ENCODE measurements at regions not wholly inside any gene's neighbourhood (a gene's known extent, or its start where the extent isn't known, plus 50 kb on each side); places are given as distances from the start of the nearest gene placed in this dataset.

DNA sequence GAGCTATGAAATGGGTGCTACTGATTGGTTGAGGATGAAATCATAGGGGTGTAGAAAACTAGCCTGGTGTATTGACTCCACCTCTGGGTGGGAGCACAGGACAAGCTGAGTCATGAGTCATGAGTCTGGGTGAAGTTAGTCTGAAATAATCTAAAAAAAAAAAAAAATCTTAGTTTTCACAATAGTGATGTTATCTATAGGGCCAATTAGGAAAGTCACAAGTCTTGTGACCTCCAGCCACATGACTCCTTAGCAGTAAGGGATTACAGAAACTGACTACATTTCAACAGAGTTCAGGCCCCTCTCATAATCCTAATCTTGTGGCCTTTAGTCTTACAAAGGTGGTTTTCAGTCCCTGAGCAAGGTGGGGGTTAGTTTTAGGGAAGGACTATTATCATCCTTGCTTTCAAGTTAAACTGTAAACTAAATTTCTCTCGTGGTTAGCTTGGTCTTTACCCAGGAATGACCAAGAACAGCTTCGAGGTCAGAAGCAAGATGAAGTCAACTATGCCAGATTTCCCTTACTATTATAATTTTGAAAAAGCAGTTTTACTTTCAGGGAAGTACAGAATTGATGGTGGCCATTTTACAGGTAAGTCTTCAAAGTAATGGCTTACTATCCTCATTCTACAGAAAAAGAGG lies 338.0 kb upstream of the GYPC start:
- WGBS (ENCODE audit: insufficient coverage), result no CpG with 5 or more reads among the region's 2 CpGs
- H3K4me1 ChIP-seq (ENCODE audit: control insufficient read depth in 2 of 2, insufficient read depth in 2 of 2, low read length in 2 of 2), result no peaks in the 10 kb centered on the region
- H3K4me2 ChIP-seq (replicated peaks; ENCODE audit: low read depth, low read length, poor library complexity, severe bottlenecking), result no peak overlapping the region
- no peak overlapping the region for H3K27ac ChIP-seq (ENCODE audit: low read length in 2 of 2)
- no peaks in the 10 kb centered on the region for H3K36me3 ChIP-seq (replicated peaks in 1 of 2; ENCODE audit: control extremely low read depth in 1 of 2, control insufficient read depth in 1 of 2, extremely low read depth in 1 of 2, insufficient read depth in 2 of 2, low read length in 1 of 2)
- no peaks in the 10 kb centered on the region for H3K9me3 ChIP-seq (ENCODE audit: control extremely low read depth in 1 of 3, control insufficient read depth in 2 of 3, insufficient read depth in 1 of 3, low read length in 2 of 3)
- Mint-ChIP-seq H3K4me1 (no peaks in the 10 kb centered on the region), H3K4me3 (no peak overlapping the region), H3K27me3 (no peaks in the 10 kb centered on the region), H3K27ac (no peak overlapping the region), H3K9me3 (ENCODE audit: insufficient read depth) (no peaks in the 10 kb centered on the region)
- no peak overlapping the region for H2AFZ ChIP-seq (ENCODE audit: insufficient read depth, low read depth, low read length, poor library complexity, severe bottlenecking)
- H3K79me2 ChIP-seq (ENCODE audit: control insufficient read depth, insufficient read depth, low read length), result no peaks in the 10 kb centered on the region
- TF ChIP-seq, protein P1, sequence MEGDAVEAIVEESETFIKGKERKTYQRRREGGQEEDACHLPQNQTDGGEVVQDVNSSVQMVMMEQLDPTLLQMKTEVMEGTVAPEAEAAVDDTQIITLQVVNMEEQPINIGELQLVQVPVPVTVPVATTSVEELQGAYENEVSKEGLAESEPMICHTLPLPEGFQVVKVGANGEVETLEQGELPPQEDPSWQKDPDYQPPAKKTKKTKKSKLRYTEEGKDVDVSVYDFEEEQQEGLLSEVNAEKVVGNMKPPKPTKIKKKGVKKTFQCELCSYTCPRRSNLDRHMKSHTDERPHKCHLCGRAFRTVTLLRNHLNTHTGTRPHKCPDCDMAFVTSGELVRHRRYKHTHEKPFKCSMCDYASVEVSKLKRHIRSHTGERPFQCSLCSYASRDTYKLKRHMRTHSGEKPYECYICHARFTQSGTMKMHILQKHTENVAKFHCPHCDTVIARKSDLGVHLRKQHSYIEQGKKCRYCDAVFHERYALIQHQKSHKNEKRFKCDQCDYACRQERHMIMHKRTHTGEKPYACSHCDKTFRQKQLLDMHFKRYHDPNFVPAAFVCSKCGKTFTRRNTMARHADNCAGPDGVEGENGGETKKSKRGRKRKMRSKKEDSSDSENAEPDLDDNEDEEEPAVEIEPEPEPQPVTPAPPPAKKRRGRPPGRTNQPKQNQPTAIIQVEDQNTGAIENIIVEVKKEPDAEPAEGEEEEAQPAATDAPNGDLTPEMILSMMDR (IDR thresholded peaks at IDR 0.05), result no peak
- TF ChIP-seq EZH2 (IDR thresholded peaks at IDR 0.05; ENCODE audit: borderline replicate concordance, insufficient read depth, low read depth, low read length, poor library complexity, severe bottlenecking), result no peak
- intact Hi-C loops (cut with micrococcal nuclease), result no loop called here
- ATAC-seq (ENCODE audit: low read depth) (no peak), DNase-seq (no peak)
- H3K4me3 ChIP-seq (ENCODE audit: control extremely low read depth in 1 of 5, extremely low read depth in 1 of 5, insufficient read depth in 1 of 5, low read depth in 2 of 5, low read length in 4 of 5), result no peak overlapping the region
- no peaks in the 10 kb centered on the region for H4K20me1 ChIP-seq (ENCODE audit: control insufficient read depth, insufficient read depth, low read length, poor library complexity, severe bottlenecking)
- ChIA-PET POLR2A (no interaction called here), CTCF (no interaction called here)
- no peaks in the 10 kb centered on the region for H3K27me3 ChIP-seq (replicated peaks in 1 of 4; ENCODE audit: control extremely low read depth in 1 of 4, control insufficient read depth in 3 of 4, insufficient read depth in 4 of 4, low read length in 3 of 4)
- H3K9ac ChIP-seq (ENCODE audit: low read length), result no peak overlapping the region

- no peak overlapping the region for H3K9ac ChIP-seq (ENCODE audit: low read length)
- H3K4me3 Mint-ChIP-seq, result no peak overlapping the region
- POLR2A ChIA-PET, result no interaction called here
- no peaks in the 10 kb centered on the region for H3K4me1 Mint-ChIP-seq
- H3K9me3 Mint-ChIP-seq (ENCODE audit: insufficient read depth), result no peaks in the 10 kb centered on the region
- no peak overlapping the region for H3K27ac ChIP-seq (ENCODE audit: low read length in 2 of 2)
- H3K36me3 ChIP-seq (replicated peaks in 1 of 2; ENCODE audit: control extremely low read depth in 1 of 2, control insufficient read depth in 1 of 2, extremely low read depth in 1 of 2, insufficient read depth in 2 of 2, low read length in 1 of 2), result no peaks in the 10 kb centered on the region
- H3K4me1 ChIP-seq (ENCODE audit: control insufficient read depth in 2 of 2, insufficient read depth in 2 of 2, low read length in 2 of 2), result no peaks in the 10 kb centered on the region
- CTCF ChIA-PET, result no interaction called here
- ATAC-seq (ENCODE audit: low read depth), result no peak
- no CpG with 5 or more reads among the region's 3 CpGs for WGBS (ENCODE audit: insufficient coverage)
- no peak overlapping the region for H2AFZ ChIP-seq (ENCODE audit: insufficient read depth, low read depth, low read length, poor library complexity, severe bottlenecking)
- H3K79me2 ChIP-seq (ENCODE audit: control insufficient read depth, insufficient read depth, low read length), result no peaks in the 10 kb centered on the region
- H3K4me2 ChIP-seq (replicated peaks; ENCODE audit: low read depth, low read length, poor library complexity, severe bottlenecking), result no peak overlapping the region
- TF ChIP-seq, protein P1 (IDR thresholded peaks at IDR 0.05), result no peak
- no peak for TF ChIP-seq EZH2 (IDR thresholded peaks at IDR 0.05; ENCODE audit: borderline replicate concordance, insufficient read depth, low read depth, low read length, poor library complexity, severe bottlenecking)
- H3K9me3 ChIP-seq (ENCODE audit: control extremely low read depth in 1 of 3, control insufficient read depth in 2 of 3, insufficient read depth in 1 of 3, low read length in 2 of 3), result no peaks in the 10 kb centered on the region
- no peak overlapping the region for H3K4me3 ChIP-seq (ENCODE audit: control extremely low read depth in 1 of 5, extremely low read depth in 1 of 5, insufficient read depth in 1 of 5, low read depth in 2 of 5, low read length in 4 of 5)
- H4K20me1 ChIP-seq (ENCODE audit: control insufficient read depth, insufficient read depth, low read length, poor library complexity, severe bottlenecking), result no peaks in the 10 kb centered on the region
- no peak overlapping the region for H3K27ac Mint-ChIP-seq
- no peak for DNase-seq
- no peaks in the 10 kb centered on the region for H3K27me3 ChIP-seq (replicated peaks in 1 of 4; ENCODE audit: control extremely low read depth in 1 of 4, control insufficient read depth in 3 of 4, insufficient read depth in 4 of 4, low read length in 3 of 4)
- intact Hi-C loops (cut with micrococcal nuclease), result no loop called here
- H3K27me3 Mint-ChIP-seq, result no peaks in the 10 kb centered on the region
Observed at GRCh38 chr2:126322342-126322741, 333.6 kb upstream of the GYPC start.
